Loucy (cell line): ENCODE measurements at regions not wholly inside any gene's neighbourhood (a gene's known extent, or its start where the extent isn't known, plus 50 kb on each side); places are given as distances from the start of the nearest gene placed in this dataset.

Experiments used
- CTCF ChIP-seq: fragments of 200-600 bp; sonication (generic); conservative IDR thresholded peaks from 2 replicates; pipeline ENCODE4 v1.5.1; 2014; ENCODE audit warnings: mild to moderate bottlenecking, antibody characterized with exemption, low read length
- EZH2phosphoT487 ChIP-seq: fragments of 200-600 bp; IDR thresholded peaks from 2 replicates; pipeline ENCODE4 v1.6.1; 2018; ENCODE audit warnings: antibody characterized with exemption, mild to moderate bottlenecking, moderate library complexity, borderline replicate concordance

- TF ChIP-seq CTCF (no peak), EZH2phosphoT487 (no peak)
These were observed 911.7 kb upstream of the NCAM2 start for GRCh38 chr21:20086508-20086907.
